ENCODE measurements at regions not wholly inside any gene's neighbourhood (a gene's known extent, or its start where the extent isn't known, plus 50 kb on each side); places are given as distances from the start of the nearest gene placed in this dataset.
"Not testable (repeated sequence)": the region's sequence is repeated elsewhere in the genome, so short reads cannot be mapped to it uniquely, and the experiment has no call there.

DNA sequence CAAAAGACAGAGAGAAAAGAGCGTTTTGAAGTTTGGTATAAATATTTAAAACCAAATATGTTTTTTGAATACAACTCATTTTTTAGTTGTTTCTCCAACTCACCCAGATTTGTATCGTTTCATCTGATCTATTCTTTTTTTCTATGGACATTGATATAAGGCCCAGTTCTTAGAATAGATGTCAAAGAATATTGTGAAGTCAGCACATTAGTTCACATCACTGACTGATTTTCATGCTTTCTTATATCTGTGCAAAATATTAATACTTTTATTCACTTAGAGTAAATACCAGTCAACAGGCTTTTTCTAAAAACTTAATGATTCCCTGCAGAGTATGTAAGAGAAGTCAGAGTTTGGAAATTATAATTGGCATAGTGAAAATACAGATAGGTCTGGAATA, 254.4 kb upstream of the PTPRD start:
- H3K27ac Mint-ChIP-seq (ENCODE audit: unreplicated experiment), result no peak overlapping the region
- no peak overlapping the region for H3K4me3 Mint-ChIP-seq (ENCODE audit: unreplicated experiment)
- no peaks in the 10 kb centered on the region for H3K4me1 Mint-ChIP-seq (ENCODE audit: unreplicated experiment)
- H3K9me3 Mint-ChIP-seq (ENCODE audit: unreplicated experiment), result no peaks in the 10 kb centered on the region
- H3K27me3 Mint-ChIP-seq (ENCODE audit: unreplicated experiment), result no peaks in the 10 kb centered on the region
- no peaks in the 10 kb centered on the region for H3K36me3 Mint-ChIP-seq (ENCODE audit: unreplicated experiment)
- TF ChIP-seq, protein P1, sequence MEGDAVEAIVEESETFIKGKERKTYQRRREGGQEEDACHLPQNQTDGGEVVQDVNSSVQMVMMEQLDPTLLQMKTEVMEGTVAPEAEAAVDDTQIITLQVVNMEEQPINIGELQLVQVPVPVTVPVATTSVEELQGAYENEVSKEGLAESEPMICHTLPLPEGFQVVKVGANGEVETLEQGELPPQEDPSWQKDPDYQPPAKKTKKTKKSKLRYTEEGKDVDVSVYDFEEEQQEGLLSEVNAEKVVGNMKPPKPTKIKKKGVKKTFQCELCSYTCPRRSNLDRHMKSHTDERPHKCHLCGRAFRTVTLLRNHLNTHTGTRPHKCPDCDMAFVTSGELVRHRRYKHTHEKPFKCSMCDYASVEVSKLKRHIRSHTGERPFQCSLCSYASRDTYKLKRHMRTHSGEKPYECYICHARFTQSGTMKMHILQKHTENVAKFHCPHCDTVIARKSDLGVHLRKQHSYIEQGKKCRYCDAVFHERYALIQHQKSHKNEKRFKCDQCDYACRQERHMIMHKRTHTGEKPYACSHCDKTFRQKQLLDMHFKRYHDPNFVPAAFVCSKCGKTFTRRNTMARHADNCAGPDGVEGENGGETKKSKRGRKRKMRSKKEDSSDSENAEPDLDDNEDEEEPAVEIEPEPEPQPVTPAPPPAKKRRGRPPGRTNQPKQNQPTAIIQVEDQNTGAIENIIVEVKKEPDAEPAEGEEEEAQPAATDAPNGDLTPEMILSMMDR (IDR thresholded peaks at IDR 0.05), result no peak
- DNase-seq (ENCODE audit: extremely low spot score, unreplicated experiment), result no peak

GRCh38 chr9:10869687-10870086, 256.9 kb upstream of the PTPRD start:
- Mint-ChIP-seq H3K4me1 (ENCODE audit: unreplicated experiment) (no peaks in the 10 kb centered on the region), H3K27me3 (ENCODE audit: unreplicated experiment) (no peaks in the 10 kb centered on the region), H3K36me3 (ENCODE audit: unreplicated experiment) (no peaks in the 10 kb centered on the region), H3K27ac (ENCODE audit: unreplicated experiment) (no peak overlapping the region), H3K9me3 (ENCODE audit: unreplicated experiment) (peaks cover 8% of the 10 kb centered on the region), H3K4me3 (ENCODE audit: unreplicated experiment) (no peak overlapping the region)
- TF ChIP-seq, protein P1 (IDR thresholded peaks at IDR 0.05), result no peak
- no peak for DNase-seq (ENCODE audit: extremely low spot score, unreplicated experiment)

DNA sequence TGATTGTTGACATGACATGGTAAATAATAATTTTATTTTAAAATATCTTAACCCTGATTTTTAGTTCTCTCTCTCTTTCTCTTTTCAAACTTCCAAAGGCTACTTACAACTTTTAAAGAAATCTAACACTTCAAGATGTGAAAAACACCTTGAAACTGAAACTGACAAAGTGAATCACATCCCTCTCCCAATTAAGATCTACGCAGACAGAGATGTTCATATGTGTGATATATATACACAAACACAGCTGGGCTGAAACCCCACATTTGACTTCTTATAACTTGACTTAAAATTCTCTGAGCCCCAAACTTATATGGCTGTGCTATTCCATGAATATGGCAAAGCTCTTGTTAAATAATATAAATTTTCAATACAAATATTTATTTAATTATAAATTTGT, 261.2 kb upstream of the PTPRD start:
- Mint-ChIP-seq H3K36me3 (ENCODE audit: unreplicated experiment) (no peaks in the 10 kb centered on the region), H3K4me3 (ENCODE audit: unreplicated experiment) (no peak overlapping the region), H3K4me1 (ENCODE audit: unreplicated experiment) (peaks cover 12% of the 10 kb centered on the region), H3K9me3 (ENCODE audit: unreplicated experiment) (peaks cover 12% of the 10 kb centered on the region), H3K27ac (ENCODE audit: unreplicated experiment) (no peak overlapping the region), H3K27me3 (ENCODE audit: unreplicated experiment) (no peaks in the 10 kb centered on the region)
- DNase-seq (ENCODE audit: extremely low spot score, unreplicated experiment), result no peak
- TF ChIP-seq, protein P1 (IDR thresholded peaks at IDR 0.05), result no peak

DNA sequence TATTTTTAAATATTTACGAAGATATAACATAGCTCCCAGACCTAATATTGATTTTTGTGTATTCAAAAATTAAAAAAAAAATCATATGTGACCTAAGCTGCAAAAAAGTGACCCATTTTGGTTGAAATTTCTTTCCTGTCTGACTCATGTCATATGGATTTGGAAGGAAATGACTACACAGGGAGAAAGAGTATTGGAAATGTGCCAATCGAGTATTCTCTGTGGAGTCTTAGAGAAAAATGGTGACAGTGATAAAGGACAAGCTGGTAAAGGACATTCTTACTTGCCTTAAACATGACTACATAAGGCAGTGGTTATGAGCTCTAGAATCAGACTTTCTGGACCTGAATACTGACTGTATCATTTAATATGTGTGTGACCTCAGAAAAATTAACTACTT, 262.9 kb upstream of the PTPRD start:
- peaks cover 12% of the 10 kb centered on the region for H3K9me3 Mint-ChIP-seq (ENCODE audit: unreplicated experiment)
- H3K27ac Mint-ChIP-seq (ENCODE audit: unreplicated experiment), result no peak overlapping the region
- no peaks in the 10 kb centered on the region for H3K36me3 Mint-ChIP-seq (ENCODE audit: unreplicated experiment)
- TF ChIP-seq, protein P1 (IDR thresholded peaks at IDR 0.05), result no peak
- H3K4me1 Mint-ChIP-seq (ENCODE audit: unreplicated experiment), result peaks cover 12% of the 10 kb centered on the region
- no peak overlapping the region for H3K4me3 Mint-ChIP-seq (ENCODE audit: unreplicated experiment)
- H3K27me3 Mint-ChIP-seq (ENCODE audit: unreplicated experiment), result no peaks in the 10 kb centered on the region
- DNase-seq (ENCODE audit: extremely low spot score, unreplicated experiment), result no peak

DNA sequence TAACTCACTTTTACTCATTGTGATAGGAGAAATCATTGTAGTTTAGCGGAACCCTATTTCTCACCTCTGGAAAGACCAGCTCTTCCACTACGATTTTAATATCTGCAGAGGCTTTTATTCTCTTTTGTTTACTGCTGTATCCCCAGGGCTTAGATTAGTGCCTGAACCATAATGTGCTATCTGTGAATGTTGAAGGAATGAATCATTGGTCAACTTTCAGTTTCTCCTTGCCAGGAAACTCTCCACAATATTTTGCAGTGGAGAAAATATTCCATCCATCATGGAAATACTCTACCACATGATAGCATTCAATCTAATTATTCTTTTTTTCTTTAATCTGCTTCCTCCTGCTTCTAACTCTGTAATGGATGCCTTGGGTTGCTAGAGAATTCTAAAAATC, 263.5 kb upstream of the PTPRD start:
- Mint-ChIP-seq H3K4me3 (ENCODE audit: unreplicated experiment) (no peak overlapping the region), H3K27me3 (ENCODE audit: unreplicated experiment) (no peaks in the 10 kb centered on the region), H3K9me3 (ENCODE audit: unreplicated experiment) (peaks cover 12% of the 10 kb centered on the region), H3K27ac (ENCODE audit: unreplicated experiment) (no peak overlapping the region), H3K4me1 (ENCODE audit: unreplicated experiment) (peaks cover 14% of the 10 kb centered on the region), H3K36me3 (ENCODE audit: unreplicated experiment) (no peaks in the 10 kb centered on the region)
- TF ChIP-seq, protein P1 (IDR thresholded peaks at IDR 0.05), result no peak
- no peak for DNase-seq (ENCODE audit: extremely low spot score, unreplicated experiment)

- not testable (repeated sequence) for H3K27ac Mint-ChIP-seq (ENCODE audit: unreplicated experiment); H3K4me3 Mint-ChIP-seq (ENCODE audit: unreplicated experiment); H3K36me3 Mint-ChIP-seq (ENCODE audit: unreplicated experiment); DNase-seq (ENCODE audit: extremely low spot score, unreplicated experiment); H3K27me3 Mint-ChIP-seq (ENCODE audit: unreplicated experiment); H3K9me3 Mint-ChIP-seq (ENCODE audit: unreplicated experiment); H3K4me1 Mint-ChIP-seq (ENCODE audit: unreplicated experiment)
These were observed 277.5 kb upstream of the PTPRD start for GRCh38 chr9:10890266-10890665.

Data from osteocyte (in vitro differentiated cells).